Keratinocyte (primary cell): ENCODE measurements at regions not wholly inside any gene's neighbourhood (a gene's known extent, or its start where the extent isn't known, plus 50 kb on each side); places are given as distances from the start of the nearest gene placed in this dataset.

ENCODE experiments used
- DNase-seq: peaks from one replicate; pipeline ENCODE4 v3.0.0-alpha.2; 2011; ENCODE audit warnings: low read depth, missing footprints, low spot score
- FAIRE-seq: peaks from 2 replicates; lab custom pipeline; 2011; peaks lifted over from hg19 to GRCh38; lab: Jason Lieb, UNC
- H2AFZ ChIP-seq: 2 replicates; pipeline ENCODE4 v1.6.0; 2012; ENCODE audit warnings: low read length, control low read depth, inconsistent platforms; ENCODE audit not compliant: control insufficient read depth
- H3K27ac ChIP-seq: 2 replicates; pipeline ENCODE4 v1.5.1; 2011; ENCODE audit warnings: low read length; ENCODE audit not compliant: control insufficient read depth, insufficient read depth
- H3K27me3 ChIP-seq: 3 replicates; pipeline ENCODE4 v1.6.0; 2011; ENCODE audit warnings: low read length; ENCODE audit not compliant: control insufficient read depth, insufficient read depth; ENCODE audit errors: extremely low read depth
- H3K36me3 ChIP-seq, 2 experiments: 2 replicates in 1 of 2; 3 replicates in 1 of 2; pipeline ENCODE4 v1.5.1; 2011; ENCODE audit warnings: low read length in 2 of 2, mild to moderate bottlenecking in 1 of 2; ENCODE audit not compliant: control insufficient read depth in 2 of 2, insufficient read depth in 2 of 2; ENCODE audit errors: extremely low read depth in 1 of 2
- H3K4me1 ChIP-seq: 3 replicates; pipeline ENCODE4 v1.5.1; 2011; ENCODE audit warnings: low read length; ENCODE audit not compliant: control insufficient read depth, insufficient read depth; ENCODE audit errors: extremely low read depth
- H3K4me2 ChIP-seq: 3 replicates; pipeline ENCODE4 v1.6.0; 2011; ENCODE audit warnings: low read depth, low read length; ENCODE audit not compliant: control insufficient read depth, insufficient read depth; ENCODE audit errors: extremely low read depth
- H3K4me3 ChIP-seq, 3 experiments: fragments of 200-600 bp in 1 of 3; sonication (generic) in 1 of 3; 2 replicates in 2 of 3; 3 replicates in 1 of 3; pipeline ENCODE4 v1.5.1; 2011 to 2016; ENCODE audit warnings: low read length in 3 of 3, mild to moderate bottlenecking in 3 of 3, control low read depth in 2 of 3, inconsistent platforms in 1 of 3, low read depth in 1 of 3, mixed read lengths in 1 of 3, mixed run types in 1 of 3, moderate library complexity in 1 of 3; ENCODE audit not compliant: control insufficient read depth in 2 of 3, insufficient read depth in 2 of 3; ENCODE audit errors: extremely low read depth in 1 of 3
- H3K79me2 ChIP-seq: 2 replicates; pipeline ENCODE4 v1.6.0; 2012; ENCODE audit warnings: low read length; ENCODE audit not compliant: control insufficient read depth, insufficient read depth
- H3K9ac ChIP-seq: 3 replicates; pipeline ENCODE4 v1.6.0; 2011; ENCODE audit warnings: low read length; ENCODE audit not compliant: control insufficient read depth, insufficient read depth; ENCODE audit errors: extremely low read depth
- H3K9me1 ChIP-seq: 3 replicates; pipeline ENCODE4 v1.6.0; 2011; ENCODE audit warnings: low read length; ENCODE audit not compliant: control insufficient read depth, insufficient read depth; ENCODE audit errors: extremely low read depth
- H3K9me3 ChIP-seq: 2 replicates; pipeline ENCODE4 v1.5.1; 2012; ENCODE audit warnings: low read depth, low read length; ENCODE audit not compliant: control insufficient read depth
- H4K20me1 ChIP-seq: 3 replicates; pipeline ENCODE4 v1.6.0; 2011; ENCODE audit warnings: low read length; ENCODE audit not compliant: control insufficient read depth, insufficient read depth; ENCODE audit errors: extremely low read depth
- CTCF ChIP-seq, 3 experiments: IDR thresholded peaks in 1 of 3; conservative IDR thresholded peaks in 1 of 3; optimal IDR thresholded peaks in 1 of 3; 2 replicates in 2 of 3; 3 replicates in 1 of 3; pipeline versions ENCODE3 to v1.5.1; 2011; ENCODE audit warnings: low read length in 3 of 3, mild to moderate bottlenecking in 3 of 3, moderate library complexity in 2 of 3, control low read depth in 1 of 3, inconsistent platforms in 1 of 3; ENCODE audit not compliant: insufficient read depth in 2 of 3; ENCODE audit errors: extremely low read depth in 1 of 3
- EZH2 ChIP-seq: IDR thresholded peaks from one replicate; pipeline ENCODE4 v1.6.1; 2012; ENCODE audit warnings: inconsistent platforms, mild to moderate bottlenecking, low read length, moderate library complexity
- dilution Hi-C: fragments of 300-500 bp; cut with MboI; formaldehyde crosslinking; loops from one replicate; pipeline ENCODE4 v1.7.0; 2020; ENCODE audit warnings: low sequenced_read_pairs; ENCODE audit not compliant: extremely low pct_ligation_motif_present

GRCh38 chr1:104163912-104164476 is 414.3 kb downstream of the AMY1C start:
- no peak overlapping the region for H3K27ac ChIP-seq
- no peaks in the 10 kb centered on the region for H3K9me1 ChIP-seq
- H3K9ac ChIP-seq: no peak overlapping the region
- H4K20me1 ChIP-seq: no peaks in the 10 kb centered on the region
- dilution Hi-C loops: no loop called here
- no peaks in the 10 kb centered on the region for H3K27me3 ChIP-seq
- H3K4me3 ChIP-seq: no peak overlapping the region
- H3K79me2 ChIP-seq: no peaks in the 10 kb centered on the region
- no peaks in the 10 kb centered on the region for H3K36me3 ChIP-seq
- no peaks in the 10 kb centered on the region for H3K9me3 ChIP-seq
- no peak for FAIRE-seq
- no peak for DNase-seq
- TF ChIP-seq EZH2: no peak
- TF ChIP-seq CTCF (optimal IDR thresholded peaks at IDR 0.05 in 1 of 3, IDR thresholded peaks at IDR 0.05 in 1 of 3, conservative IDR thresholded peaks at IDR 0.05 in 1 of 3; ENCODE audit: extremely low read depth in 1 of 3, insufficient read depth in 2 of 3, low read length in 3 of 3): no peak
- H3K4me2 ChIP-seq: no peak overlapping the region
- H2AFZ ChIP-seq: no peak overlapping the region
- H3K4me1 ChIP-seq: no peaks in the 10 kb centered on the region

- H3K4me1 ChIP-seq: no peaks in the 10 kb centered on the region
- H3K79me2 ChIP-seq: no peaks in the 10 kb centered on the region
- H3K9me1 ChIP-seq: no peaks in the 10 kb centered on the region
- FAIRE-seq (no peak), DNase-seq (no peak)
- no peak overlapping the region for H3K4me3 ChIP-seq
- no peaks in the 10 kb centered on the region for H4K20me1 ChIP-seq
- no peak overlapping the region for H3K9ac ChIP-seq
- no peaks in the 10 kb centered on the region for H3K9me3 ChIP-seq
- H3K27me3 ChIP-seq: no peaks in the 10 kb centered on the region
- no peak overlapping the region for H3K27ac ChIP-seq
- TF ChIP-seq CTCF (optimal IDR thresholded peaks at IDR 0.05 in 1 of 3, IDR thresholded peaks at IDR 0.05 in 1 of 3, conservative IDR thresholded peaks at IDR 0.05 in 1 of 3; ENCODE audit: extremely low read depth in 1 of 3, insufficient read depth in 2 of 3, low read length in 3 of 3): no peak
- TF ChIP-seq EZH2: no peak
- no peak overlapping the region for H2AFZ ChIP-seq
- dilution Hi-C loops: no loop called here
- no peak overlapping the region for H3K4me2 ChIP-seq
- no peaks in the 10 kb centered on the region for H3K36me3 ChIP-seq
Observed at GRCh38 chr1:104172243-104172681, 422.6 kb downstream of the AMY1C start.
